Naive thymus-derived CD4-positive, alpha-beta T cell (primary cell): ENCODE measurements at regions not wholly inside any gene's neighbourhood (a gene's known extent, or its start where the extent isn't known, plus 50 kb on each side); places are given as distances from the start of the nearest gene placed in this dataset.

ENCODE experiments used
- ATAC-seq: fragments of 150-1000 bp; cut with Tn5 transposase; 2 replicates; pipeline ENCODE4 v1.10.0; 2021; ENCODE audit warnings: mild to moderate bottlenecking, moderate library complexity
- CTCF ChIA-PET: fragments of 350-600 bp; sonication (Branson Sonifier 250); formaldehyde crosslinking; loops from one replicate; lab custom pipeline; 2021; ENCODE audit warnings: antibody characterized with exemption; lab: Charles Lee
- POLR2A ChIA-PET: fragments of 350-600 bp; sonication (Branson Sonifier 250); formaldehyde crosslinking; loops from one replicate; lab custom pipeline; 2021; ENCODE audit warnings: antibody characterized with exemption, inconsistent platforms; lab: Charles Lee
- DNase-seq, 9 donors: peaks; one replicate each; pipeline versions ENCODE4 v3.0.0 to v3.0.0-alpha.2; 2020 to 2022; ENCODE audit warnings: mixed read lengths in 1 of 9
- H3K27ac ChIP-seq: one replicate; pipeline ENCODE4 v1.7.0; 2013; ENCODE audit warnings: mild to moderate bottlenecking, low read depth, low read length, moderate library complexity
- H3K27me3 ChIP-seq, 2 donors: one replicate each; pipeline ENCODE4 v1.7.0; 2013; ENCODE audit warnings: low read length in 2 of 2, mild to moderate bottlenecking in 2 of 2, moderate library complexity in 2 of 2; ENCODE audit not compliant: control insufficient read depth in 2 of 2, insufficient read depth in 2 of 2
- H3K36me3 ChIP-seq, 3 experiments: 1 replicate in 2 of 3; 2 replicates in 1 of 3; pipeline ENCODE4 v1.7.0; 2013; ENCODE audit warnings: low read length in 3 of 3, mild to moderate bottlenecking in 3 of 3, moderate library complexity in 1 of 3; ENCODE audit not compliant: insufficient read depth in 3 of 3, control insufficient read depth in 2 of 3
- H3K4me1 ChIP-seq, 2 donors: one replicate each; pipeline ENCODE4 v1.7.0; 2013; ENCODE audit warnings: low read length in 2 of 2, mild to moderate bottlenecking in 2 of 2, moderate library complexity in 1 of 2; ENCODE audit not compliant: control insufficient read depth in 2 of 2, insufficient read depth in 2 of 2
- H3K4me3 ChIP-seq: 2 replicates; pipeline ENCODE4 v1.7.0; 2013; ENCODE audit warnings: mild to moderate bottlenecking, low read length
- H3K9me3 ChIP-seq, 3 experiments: 1 replicate in 2 of 3; 2 replicates in 1 of 3; pipeline ENCODE4 v1.7.0; 2013; ENCODE audit warnings: low read length in 3 of 3; ENCODE audit not compliant: control insufficient read depth in 2 of 3
- H3K27ac Mint-ChIP-seq, 9 donors: one replicate each; pipeline ENCODE4 v1.8.0; 2020 to 2022; ENCODE audit warnings: mixed read lengths in 9 of 9, mild to moderate bottlenecking in 8 of 9, moderate library complexity in 5 of 9, inconsistent platforms in 2 of 9
- H3K27me3 Mint-ChIP-seq, 5 donors: one replicate each; pipeline ENCODE4 v1.8.0; 2021 to 2022; ENCODE audit warnings: mixed read lengths in 5 of 5, mild to moderate bottlenecking in 1 of 5
- H3K36me3 Mint-ChIP-seq, 5 donors: one replicate each; pipeline ENCODE4 v1.8.0; 2020 to 2022; ENCODE audit warnings: mixed read lengths in 5 of 5, mild to moderate bottlenecking in 3 of 5, inconsistent platforms in 1 of 5
- H3K4me1 Mint-ChIP-seq, 7 donors: one replicate each; pipeline ENCODE4 v1.8.0; 2020 to 2022; ENCODE audit warnings: mixed read lengths in 7 of 7, mild to moderate bottlenecking in 3 of 7, inconsistent platforms in 1 of 7
- H3K4me3 Mint-ChIP-seq, 10 donors: one replicate each; pipeline ENCODE4 v1.8.0; 2020 to 2022; ENCODE audit warnings: mild to moderate bottlenecking in 10 of 10, mixed read lengths in 10 of 10, moderate library complexity in 6 of 10, inconsistent platforms in 2 of 10
- H3K9me3 Mint-ChIP-seq, 11 donors: one replicate each; pipeline ENCODE4 v1.8.0; 2020 to 2022; ENCODE audit warnings: mixed read lengths in 11 of 11, mild to moderate bottlenecking in 4 of 11, inconsistent platforms in 1 of 11, moderate library complexity in 1 of 11
- intact Hi-C, 2 donors: fragments of 100-400 bp; cut with micrococcal nuclease; formaldehyde crosslinking; loops; one replicate each; pipeline ENCODE4 v1.15.1; 2023

DNA sequence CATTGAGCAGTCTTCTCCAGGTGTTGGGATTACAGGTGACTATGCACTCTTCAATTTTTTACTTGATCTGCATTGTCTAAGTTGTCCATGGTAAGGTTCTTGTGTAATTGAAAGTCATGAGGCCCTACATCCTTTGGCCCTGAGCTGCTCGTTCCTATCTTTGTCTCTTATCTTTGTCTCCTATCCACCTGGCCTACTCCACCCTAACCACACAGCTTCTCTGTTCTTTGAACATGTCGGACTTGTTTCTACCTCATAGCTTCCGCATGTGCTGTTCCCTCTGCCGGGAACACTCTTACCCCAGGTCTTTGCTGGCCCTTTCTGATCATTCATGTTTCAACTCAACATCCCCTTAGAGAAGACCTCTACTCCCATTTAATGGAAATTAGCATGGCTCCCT is 194.8 kb upstream of the TBX3 start:
- CTCF ChIA-PET: no interaction called here
- POLR2A ChIA-PET: no interaction called here

DNA sequence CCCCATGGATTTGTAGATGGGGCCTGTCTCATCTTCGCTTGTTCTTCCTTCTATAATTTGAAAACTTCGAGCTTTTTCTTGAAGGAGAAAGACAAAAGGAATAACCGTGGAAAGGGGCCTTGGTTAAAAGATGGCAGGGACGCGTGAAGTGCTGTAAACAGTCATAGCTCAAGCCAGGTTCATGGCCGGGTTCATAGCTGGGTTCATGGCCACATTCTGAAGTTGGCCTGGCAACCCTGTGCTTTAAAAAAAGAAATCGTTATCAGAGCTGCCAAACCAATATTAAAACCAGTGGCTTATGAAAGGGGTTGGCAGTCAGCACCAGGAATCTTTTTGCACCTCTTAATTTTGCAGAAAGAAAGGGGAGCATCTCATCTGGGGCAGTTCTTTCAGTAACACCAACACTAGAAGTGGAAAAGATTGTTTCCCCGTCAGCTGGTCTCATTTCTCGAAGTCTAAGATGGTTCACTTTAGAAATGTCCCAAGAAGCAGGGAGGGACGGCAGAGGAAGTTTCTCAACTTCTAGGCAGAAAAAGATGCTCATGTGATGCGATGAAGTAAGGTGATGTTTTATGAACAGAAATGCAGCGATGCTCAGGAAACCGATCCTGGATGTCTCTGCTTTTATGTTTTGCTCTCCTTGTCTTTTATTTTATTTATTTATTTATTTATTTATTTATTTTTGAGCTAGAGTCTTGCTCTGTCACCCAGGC is 193.1 kb upstream of the TBX3 start:
- Mint-ChIP-seq H3K4me3 (no peak overlapping the region), H3K9me3 (peaks cover 0 to 8% (median 2%) of the 10 kb centered on the region in 11 donors), H3K27ac (no peak overlapping the region), H3K4me1 (no peaks in the 10 kb centered on the region), H3K36me3 (no peaks in the 10 kb centered on the region), H3K27me3 (no peaks in the 10 kb centered on the region)
- CTCF ChIA-PET: interaction anchor here (0.5 kb wide), 1 partner anchor 110 kb away, joined by 4 read pairs; no protein-coding TSS in a partner anchor
- H3K4me1 ChIP-seq: no peaks in the 10 kb centered on the region
- no peaks in the 10 kb centered on the region for H3K27me3 ChIP-seq
- H3K27ac ChIP-seq: no peak overlapping the region
- no peaks in the 10 kb centered on the region for H3K9me3 ChIP-seq
- H3K4me3 ChIP-seq: no peak overlapping the region
- DNase-seq (no peak), ATAC-seq (no peak)
- intact Hi-C loops: no loop called here
- POLR2A ChIA-PET: no interaction called here
- H3K36me3 ChIP-seq: no peaks in the 10 kb centered on the region

More for the DNA sequence above, 194.8 kb upstream of the TBX3 start:
- H3K4me3 Mint-ChIP-seq: no peak overlapping the region
- DNase-seq: no peak
- H3K27me3 Mint-ChIP-seq: no peaks in the 10 kb centered on the region
- no peak overlapping the region for H3K27ac ChIP-seq
- no peaks in the 10 kb centered on the region for H3K9me3 ChIP-seq
- no peaks in the 10 kb centered on the region for H3K4me1 ChIP-seq
- no peaks in the 10 kb centered on the region for H3K4me1 Mint-ChIP-seq
- H3K27ac Mint-ChIP-seq: no peak overlapping the region
- H3K9me3 Mint-ChIP-seq: peaks cover 0 to 8% (median 4%) of the 10 kb centered on the region in 11 donors
- no peaks in the 10 kb centered on the region for H3K36me3 ChIP-seq
- intact Hi-C loops: no loop called here
- no peak overlapping the region for H3K4me3 ChIP-seq
- no peaks in the 10 kb centered on the region for H3K27me3 ChIP-seq
- no peak for ATAC-seq
- H3K36me3 Mint-ChIP-seq: no peaks in the 10 kb centered on the region

DNA sequence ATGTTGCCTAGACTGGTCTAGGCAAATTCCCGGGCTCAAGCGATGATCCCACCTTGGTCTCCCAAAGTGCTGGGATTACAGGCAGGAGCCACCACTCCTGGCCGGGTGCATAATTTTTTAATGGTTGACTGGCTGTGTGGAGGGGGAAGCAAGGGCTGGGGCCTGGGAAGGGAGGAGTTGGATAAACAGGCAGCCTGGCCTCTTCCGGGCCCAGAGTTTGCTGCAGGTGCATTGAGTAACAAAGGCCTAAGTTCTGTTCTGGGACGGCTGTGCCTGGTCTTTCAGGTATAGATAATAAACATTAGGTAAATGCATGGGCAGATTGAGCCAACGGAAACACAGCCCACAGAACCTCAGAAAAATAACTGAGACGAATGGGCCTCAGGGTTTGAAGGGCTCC is 191.3 kb upstream of the TBX3 start:
- ATAC-seq: no peak
- ChIA-PET CTCF (no interaction called here), POLR2A (no interaction called here)
- Mint-ChIP-seq H3K36me3 (no peaks in the 10 kb centered on the region), H3K4me1 (no peaks in the 10 kb centered on the region), H3K27ac (no peak overlapping the region), H3K27me3 (no peaks in the 10 kb centered on the region), H3K9me3 (peaks cover 0 to 8% (median 3%) of the 10 kb centered on the region in 11 donors), H3K4me3 (no peak overlapping the region)
- no peaks in the 10 kb centered on the region for H3K27me3 ChIP-seq
- no peaks in the 10 kb centered on the region for H3K9me3 ChIP-seq
- intact Hi-C loops: no loop called here
- H3K27ac ChIP-seq: no peak overlapping the region
- no peak for DNase-seq
- H3K36me3 ChIP-seq: no peaks in the 10 kb centered on the region
- no peak overlapping the region for H3K4me3 ChIP-seq
- H3K4me1 ChIP-seq: no peaks in the 10 kb centered on the region

DNA sequence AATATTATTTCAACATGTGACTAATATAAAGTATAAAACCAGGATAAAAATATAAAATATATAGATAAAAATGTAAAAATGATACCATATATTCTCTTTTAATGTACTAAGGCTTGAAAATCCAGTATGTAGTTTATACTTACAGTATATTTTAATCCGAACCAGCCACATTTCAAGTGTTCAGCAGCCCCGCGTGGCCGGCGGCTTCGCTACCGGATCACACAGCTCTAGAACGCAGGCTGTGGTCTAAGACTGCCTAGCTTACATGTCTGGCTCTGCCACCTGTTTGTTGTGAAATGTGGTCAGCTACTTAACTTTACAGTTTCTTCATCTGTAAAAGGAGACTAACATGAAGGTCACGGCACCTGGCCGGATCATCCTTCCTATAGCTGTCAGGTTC is 189.7 kb upstream of the TBX3 start:
- Mint-ChIP-seq H3K27ac (no peak overlapping the region), H3K9me3 (peaks cover 0 to 7% (median 4%) of the 10 kb centered on the region in 11 donors), H3K4me3 (no peak overlapping the region), H3K27me3 (no peaks in the 10 kb centered on the region), H3K36me3 (no peaks in the 10 kb centered on the region), H3K4me1 (no peaks in the 10 kb centered on the region)
- POLR2A ChIA-PET: no interaction called here
- no peaks in the 10 kb centered on the region for H3K9me3 ChIP-seq
- H3K27me3 ChIP-seq: no peaks in the 10 kb centered on the region
- no peak for DNase-seq
- no peak for ATAC-seq
- CTCF ChIA-PET: no interaction called here
- H3K36me3 ChIP-seq: no peaks in the 10 kb centered on the region
- intact Hi-C loops: no loop called here
- no peaks in the 10 kb centered on the region for H3K4me1 ChIP-seq
- no peak overlapping the region for H3K27ac ChIP-seq
- no peak overlapping the region for H3K4me3 ChIP-seq

DNA sequence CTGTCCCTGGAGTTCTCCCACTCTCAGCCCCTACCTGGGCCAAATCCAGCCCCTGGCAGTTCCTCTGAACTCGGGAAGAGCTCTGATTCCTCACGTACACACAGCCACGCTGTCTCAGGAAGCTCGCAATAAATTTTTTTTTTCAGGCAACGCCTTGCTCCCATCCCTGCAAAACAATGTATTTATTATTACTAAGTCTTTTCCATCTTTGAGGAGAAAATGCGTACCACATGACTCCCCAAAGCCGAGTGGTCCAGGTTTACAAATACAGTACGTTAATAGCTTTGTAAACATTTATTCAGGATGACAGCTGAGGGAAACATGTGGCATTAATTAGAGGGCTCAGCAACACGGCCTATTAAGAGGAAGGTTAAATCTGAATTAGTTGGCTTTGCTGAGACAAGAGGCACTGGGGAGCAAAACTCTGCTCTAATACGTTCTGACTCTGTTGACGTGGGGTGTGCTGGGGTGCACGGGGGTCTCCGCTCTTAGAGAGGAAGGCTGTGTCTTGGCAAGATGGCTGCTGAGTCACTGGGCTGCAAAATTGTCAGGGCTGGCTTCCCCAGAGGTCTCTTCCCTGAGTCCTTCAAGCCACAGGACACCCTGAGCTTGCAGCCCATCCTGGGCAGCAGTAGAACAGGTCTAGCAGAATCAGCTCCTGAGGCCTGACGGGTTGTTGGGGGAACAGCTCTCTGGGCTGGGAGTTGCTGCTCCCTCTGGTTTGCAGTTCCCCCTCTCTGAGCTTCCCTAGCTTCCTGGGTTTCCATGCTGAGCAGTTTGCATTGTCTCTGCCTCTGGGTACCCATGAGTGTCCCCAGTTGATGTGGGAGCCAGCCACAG is 185.2 kb upstream of the TBX3 start:
- Histone ChIP-seq H3K36me3 (no peaks in the 10 kb centered on the region), H3K27me3 (no peaks in the 10 kb centered on the region), H3K4me1 (no peaks in the 10 kb centered on the region), H3K9me3 (no peaks in the 10 kb centered on the region), H3K4me3 (no peak overlapping the region), H3K27ac (no peak overlapping the region)
- POLR2A ChIA-PET: no interaction called here
- Mint-ChIP-seq H3K4me1 (no peaks in the 10 kb centered on the region), H3K27me3 (peaks cover 0 to 6% (median 4%) of the 10 kb centered on the region in 5 donors), H3K27ac (no peak overlapping the region), H3K36me3 (no peaks in the 10 kb centered on the region), H3K4me3 (no peak overlapping the region), H3K9me3 (peaks cover 0 to 11% (median 4%) of the 10 kb centered on the region in 11 donors)
- no peak for ATAC-seq
- DNase-seq: no peak
- CTCF ChIA-PET: interaction anchor here (0.5 kb wide), 1 partner anchor 13 kb away, joined by 4 read pairs; no protein-coding TSS in a partner anchor
- intact Hi-C loops: no loop called here

DNA sequence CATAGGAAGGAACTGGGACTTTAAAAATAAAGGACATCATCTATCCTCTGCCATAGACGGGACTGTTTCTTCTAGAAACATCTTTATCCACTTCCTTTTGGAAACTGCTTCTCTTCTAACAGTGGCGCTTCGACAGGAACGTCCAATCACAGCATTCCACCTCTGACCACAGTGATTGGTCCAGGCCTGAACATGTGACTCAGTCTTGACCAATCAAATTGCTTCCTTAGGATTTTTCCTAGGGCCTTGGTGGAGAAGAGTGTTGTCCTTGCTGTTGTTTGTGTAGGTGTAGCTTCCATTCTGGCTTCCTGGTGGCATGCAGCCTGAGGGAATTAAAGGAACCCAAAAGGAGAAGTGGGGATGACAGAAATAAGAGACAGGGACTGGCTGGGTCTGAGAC is 182.4 kb upstream of the TBX3 start:
- Histone ChIP-seq H3K36me3 (no peaks in the 10 kb centered on the region), H3K9me3 (peaks cover 0 to 2% (median 0%) of the 10 kb centered on the region in 3 experiments), H3K27me3 (no peaks in the 10 kb centered on the region), H3K4me1 (no peaks in the 10 kb centered on the region), H3K27ac (no peak overlapping the region), H3K4me3 (no peak overlapping the region)
- no peaks in the 10 kb centered on the region for H3K4me1 Mint-ChIP-seq
- no peak overlapping the region for H3K27ac Mint-ChIP-seq
- ATAC-seq (no peak), DNase-seq (no peak)
- peaks cover 0 to 6% (median 4%) of the 10 kb centered on the region in 5 donors for H3K27me3 Mint-ChIP-seq
- ChIA-PET CTCF (no interaction called here), POLR2A (no interaction called here)
- peaks cover 0 to 20% (median 7%) of the 10 kb centered on the region in 11 donors for H3K9me3 Mint-ChIP-seq
- intact Hi-C loops: no loop called here
- no peaks in the 10 kb centered on the region for H3K36me3 Mint-ChIP-seq
- H3K4me3 Mint-ChIP-seq: no peak overlapping the region
